Testis (tissue), 2 donors: ENCODE measurements at regions not wholly inside any gene's neighbourhood (a gene's known extent, or its start where the extent isn't known, plus 50 kb on each side); places are given as distances from the start of the nearest gene placed in this dataset.

Source experiments
- CTCF ChIP-seq, 3 experiments: fragments of 450-650 bp in 2 of 3; fragments of 200-600 bp in 1 of 3; sonication (generic) in 1 of 3; IDR thresholded peaks; one replicate each; pipeline ENCODE4 v1.5.1; 2016 to 2019; ENCODE audit warnings: antibody characterized with exemption in 3 of 3, mild to moderate bottlenecking in 2 of 3, moderate library complexity in 1 of 3
- POLR2A ChIP-seq: fragments of 450-650 bp; IDR thresholded peaks from one replicate; pipeline ENCODE4 v1.6.1; 2017; ENCODE audit warnings: antibody characterized with exemption, mild to moderate bottlenecking, moderate library complexity

- TF ChIP-seq POLR2A (no peak), CTCF (IDR thresholded peaks at IDR 0.05) (no peak)
Measured at GRCh38 chr6:24057030-24057429, 69.0 kb upstream of the NRSN1 start.
